HG03159 (cell line): ENCODE measurements at regions not wholly inside any gene's neighbourhood (a gene's known extent, or its start where the extent isn't known, plus 50 kb on each side); places are given as distances from the start of the nearest gene placed in this dataset.

Experiments used
- ATAC-seq: cut with Tn5 transposase; IDR thresholded peaks from one replicate; pipeline ENCODE4 v1.9.1; 2021; ENCODE audit warnings: mild to moderate bottlenecking, moderate library complexity; ENCODE audit not compliant: unreplicated experiment

DNA sequence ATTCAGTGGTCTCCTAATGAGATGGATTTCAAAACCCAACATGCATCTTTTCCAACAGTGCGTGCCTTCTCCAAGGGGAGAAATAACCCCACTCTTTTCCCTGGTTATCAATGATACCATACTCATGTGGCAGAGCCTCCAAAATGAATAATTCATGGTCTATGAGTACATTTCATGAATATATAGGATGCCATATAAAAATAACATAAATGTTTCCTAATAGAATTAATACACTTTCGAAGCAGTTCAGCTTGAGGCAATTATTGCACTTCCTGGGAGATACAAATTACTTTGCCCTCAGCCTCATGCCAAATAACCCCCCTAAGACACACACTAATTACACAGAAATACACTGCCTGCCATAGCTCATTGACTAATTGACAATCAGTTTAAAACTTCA is 318.6 kb downstream of the ZSWIM6 start:
- no peak for ATAC-seq

GRCh38 chr5:61651195-61651594 is 319.1 kb downstream of the ZSWIM6 start:
- no peak for ATAC-seq

- ATAC-seq, result no peak
These were observed 320.9 kb downstream of the ZSWIM6 start for GRCh38 chr5:61652916-61653315.

DNA sequence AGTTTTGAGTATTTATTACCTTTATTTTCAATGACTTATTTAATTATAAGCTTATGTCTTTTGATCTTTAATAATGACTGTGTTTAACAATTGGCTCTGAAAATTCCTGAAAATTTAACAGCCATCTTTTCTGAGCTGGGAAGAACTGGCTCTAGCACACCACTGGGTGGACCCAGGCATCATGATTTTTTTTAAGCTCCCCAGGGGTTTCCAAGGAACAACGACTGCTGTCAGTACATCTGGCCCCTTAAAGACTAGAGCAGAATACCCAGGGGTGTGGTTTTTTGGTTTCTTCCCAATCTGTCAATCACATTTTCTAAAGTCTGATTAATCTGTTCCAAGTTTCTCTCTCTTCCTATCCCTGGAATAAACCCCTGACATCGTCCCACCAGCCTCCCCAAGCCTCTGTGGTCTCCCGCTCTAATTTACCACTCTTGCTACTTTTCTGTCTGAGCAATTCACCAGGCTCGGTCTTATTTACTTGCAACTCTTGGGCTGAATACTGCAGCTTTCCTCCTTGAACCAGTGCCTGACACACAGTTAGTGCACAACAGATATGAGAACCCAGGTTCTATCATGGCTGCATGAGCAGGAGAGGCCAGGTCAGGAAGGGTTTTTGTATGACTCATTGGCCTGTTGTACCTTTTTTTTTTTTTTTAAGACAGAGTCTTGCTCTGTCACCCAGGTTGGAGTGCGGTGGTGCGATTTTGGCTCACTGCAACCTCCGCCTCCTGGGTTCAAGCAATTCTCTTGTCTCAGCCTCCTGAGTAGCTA is 321.9 kb downstream of the ZSWIM6 start:
- no peak for ATAC-seq

GRCh38 chr5:61654876-61655275 is 322.8 kb downstream of the ZSWIM6 start:
- ATAC-seq, result no peak

DNA sequence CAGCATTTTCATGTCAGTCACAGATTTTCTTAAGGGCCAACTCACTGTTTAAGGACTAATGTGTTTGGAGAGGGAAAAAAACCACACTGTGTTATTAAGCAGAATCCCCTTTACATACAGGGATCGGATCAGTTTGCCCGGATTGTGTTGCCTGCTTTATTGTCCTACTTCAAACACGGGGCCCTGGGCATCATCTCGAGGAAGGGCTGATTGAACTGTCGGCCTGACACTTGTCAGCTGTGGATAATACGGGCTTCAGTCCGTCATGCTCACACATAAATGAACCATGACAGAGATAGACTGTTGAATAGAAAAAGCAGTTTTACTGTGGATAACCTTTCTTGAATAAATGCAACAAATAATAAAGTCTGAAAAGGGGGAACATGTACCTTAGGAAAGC is 325.0 kb downstream of the ZSWIM6 start:
- ATAC-seq, result no peak

GRCh38 chr5:61657686-61658085 is 325.6 kb downstream of the ZSWIM6 start:
- no peak for ATAC-seq

DNA sequence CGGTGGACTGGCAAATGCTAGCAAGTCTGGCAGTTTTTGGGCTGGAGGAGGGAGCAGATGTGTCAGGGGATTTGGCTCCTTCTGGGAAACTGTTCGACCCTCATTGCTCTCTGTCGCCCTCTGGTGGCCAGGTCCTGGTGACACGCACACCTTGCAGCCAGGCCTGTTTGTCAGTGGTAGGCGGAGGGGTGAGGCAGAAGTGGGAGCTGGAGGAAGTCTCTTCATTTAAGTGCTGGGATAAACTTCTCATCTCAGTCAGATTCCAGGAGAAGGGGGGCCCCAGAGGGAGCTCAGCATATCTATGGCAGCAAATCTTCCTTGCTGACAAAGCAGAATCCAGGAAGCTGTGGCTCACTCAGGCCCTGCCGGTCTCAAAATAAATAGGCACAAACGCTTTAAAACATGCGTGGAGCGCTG is 326.5 kb downstream of the ZSWIM6 start:
- peak; percentile 85 for ATAC-seq

GRCh38 chr5:61659221-61659696 is 327.2 kb downstream of the ZSWIM6 start:
- no peak for ATAC-seq

DNA sequence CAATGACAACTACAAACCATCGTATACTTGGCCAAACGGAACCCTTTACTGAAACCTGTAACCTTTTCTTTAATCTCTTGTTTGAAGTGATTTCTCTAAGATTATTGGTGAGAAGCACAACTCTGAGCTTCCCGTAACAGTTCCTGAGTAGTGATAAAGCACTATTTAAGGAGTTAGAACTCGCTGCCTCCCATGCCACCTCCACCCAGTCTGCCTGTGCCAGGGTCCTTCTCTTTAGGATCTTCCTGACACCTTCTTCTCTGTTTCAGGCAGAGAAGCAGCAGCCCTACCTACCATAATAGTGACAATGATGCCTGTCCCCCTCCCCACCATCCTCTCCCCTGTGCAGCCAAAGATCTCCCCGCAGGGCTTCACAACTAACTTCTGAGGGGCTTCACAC is 330.6 kb downstream of the ZSWIM6 start:
- ATAC-seq, result no peak

DNA sequence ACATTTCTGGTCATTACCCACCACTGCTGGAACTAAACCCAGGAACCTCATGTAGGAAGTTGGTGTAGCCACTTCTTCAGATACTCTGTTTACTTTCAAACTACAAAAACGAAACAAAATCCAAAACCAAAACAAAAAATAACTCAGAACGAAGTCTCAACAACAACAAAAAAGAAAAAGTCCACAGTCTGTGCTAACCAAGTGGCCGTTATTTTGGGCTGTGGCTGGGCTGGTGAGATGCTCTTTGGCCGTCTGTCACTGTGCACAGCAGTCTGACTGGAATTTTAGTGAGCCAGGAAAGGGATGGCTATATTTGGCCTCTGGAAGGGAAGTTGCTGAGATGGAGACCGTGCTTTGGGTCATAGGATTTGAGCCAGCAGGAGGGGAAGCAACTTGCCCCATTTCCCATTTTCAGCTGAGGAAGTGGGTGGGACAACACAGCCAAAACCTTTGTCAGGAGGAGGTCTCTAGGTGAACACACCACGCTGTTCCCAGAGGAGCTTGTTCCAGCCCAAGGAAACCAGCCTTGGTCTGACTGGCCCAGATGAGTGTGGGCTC is 334.1 kb downstream of the ZSWIM6 start:
- no peak for ATAC-seq

- no peak for ATAC-seq
These were observed 335.6 kb downstream of the ZSWIM6 start for GRCh38 chr5:61667525-61668218.

GRCh38 chr5:61669531-61669930 is 337.5 kb downstream of the ZSWIM6 start:
- no peak for ATAC-seq

DNA sequence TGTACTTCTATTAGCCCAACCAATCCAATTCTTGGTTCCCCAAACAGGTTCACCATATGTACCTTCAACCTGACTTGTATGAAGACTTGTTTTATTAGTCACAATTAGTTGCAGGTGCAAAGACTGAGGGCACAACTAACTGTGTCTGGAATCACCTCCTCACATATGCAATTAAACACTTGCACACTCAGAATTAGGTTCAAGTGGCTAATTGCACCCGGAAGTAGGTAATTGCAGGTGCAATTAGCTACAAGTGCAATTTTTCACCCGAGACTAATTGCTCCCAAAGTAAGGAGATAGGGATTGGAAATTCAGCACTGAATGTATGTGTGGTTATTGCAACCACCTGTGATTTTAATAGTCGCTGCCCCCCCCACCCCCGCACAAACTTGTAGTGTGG is 338.9 kb downstream of the ZSWIM6 start:
- no peak for ATAC-seq

DNA sequence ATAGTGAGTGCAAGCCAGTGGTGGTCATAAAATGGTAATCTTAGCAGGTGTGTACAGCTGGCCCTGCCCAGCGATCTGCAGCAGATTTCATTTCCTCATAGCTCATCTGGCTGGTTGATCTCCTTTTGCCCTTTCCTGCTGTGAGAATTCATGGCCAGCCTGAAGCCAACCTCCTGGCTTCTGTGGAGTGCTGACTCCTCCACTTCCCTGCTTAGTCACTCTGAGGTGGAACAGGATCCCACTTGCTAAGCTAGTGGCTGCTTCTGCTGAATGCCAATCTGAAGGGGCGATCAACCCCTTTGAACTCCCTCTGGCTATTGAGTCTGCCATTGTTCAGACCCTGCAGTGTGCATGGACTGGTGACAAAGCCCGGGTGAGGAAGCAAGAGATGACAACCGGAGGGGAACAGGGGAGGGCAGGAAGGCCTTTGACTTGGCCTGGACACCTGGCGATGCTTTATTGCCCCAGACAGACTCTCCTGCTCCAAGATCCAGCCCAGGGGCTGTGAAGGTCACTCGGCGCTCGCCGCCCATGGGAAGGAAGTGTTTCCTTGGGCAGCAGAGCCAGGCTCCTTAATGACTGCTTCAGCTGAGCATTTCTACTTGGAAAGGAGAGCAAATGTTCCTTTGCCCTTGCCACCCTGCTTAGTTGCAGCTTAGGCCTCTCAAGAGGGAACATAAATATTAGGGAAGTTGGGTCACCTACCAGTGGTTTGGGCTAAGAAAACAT is 341.1 kb downstream of the ZSWIM6 start:
- peak; percentile 52 for ATAC-seq

GRCh38 chr5:61674378-61674777 is 342.3 kb downstream of the ZSWIM6 start:
- ATAC-seq, result no peak

DNA sequence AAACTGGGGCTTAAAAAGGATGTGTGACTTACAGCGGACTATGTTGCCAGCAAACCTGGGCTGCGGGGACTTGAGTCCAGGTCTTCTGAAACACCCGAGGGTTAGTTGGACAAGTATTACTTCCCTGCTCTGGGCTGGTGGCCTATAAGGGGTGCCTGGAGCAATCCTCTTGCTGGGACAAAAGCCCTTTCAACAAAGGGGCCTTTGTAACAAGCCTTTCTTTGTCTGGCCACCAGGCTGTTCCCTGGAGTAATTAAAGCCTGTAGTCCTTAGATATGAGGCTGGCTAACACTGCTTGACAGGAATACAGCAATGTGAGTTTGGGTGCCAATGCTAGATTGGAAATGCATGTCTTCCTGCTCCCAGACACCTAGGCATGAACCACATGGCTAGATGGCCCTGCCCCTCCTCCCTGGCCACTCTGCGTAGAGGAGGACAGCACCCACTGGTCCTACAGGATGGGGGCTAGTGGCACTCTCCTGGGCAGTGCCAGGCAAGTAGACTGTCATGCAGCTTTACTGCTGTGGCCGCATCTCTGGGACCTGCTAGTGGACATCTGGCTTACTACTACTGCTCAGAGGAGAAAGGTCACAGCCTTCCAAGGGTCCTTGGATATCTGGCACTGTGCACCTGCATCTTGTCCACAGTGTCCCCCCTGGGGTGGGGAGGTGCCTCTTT is 343.1 kb downstream of the ZSWIM6 start:
- ATAC-seq, result no peak

DNA sequence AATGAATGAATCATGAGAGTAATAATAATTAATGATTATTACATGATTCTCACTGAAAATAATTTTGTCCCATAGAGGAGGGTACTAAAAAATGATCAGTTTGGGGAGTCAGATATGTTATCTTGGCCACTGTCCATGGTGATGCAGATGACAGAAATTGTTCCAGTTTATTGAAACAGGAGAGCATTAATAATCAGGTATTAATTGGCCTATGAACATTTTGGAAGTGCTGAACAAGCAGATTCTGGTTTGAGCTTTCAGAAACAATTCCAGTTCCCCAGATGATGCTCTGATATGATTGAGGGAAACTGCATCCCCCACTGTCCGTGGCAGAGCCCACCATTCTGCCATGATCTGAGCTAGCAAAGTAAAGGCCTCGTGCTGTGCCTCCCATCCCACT is 345.2 kb downstream of the ZSWIM6 start:
- ATAC-seq, result no peak

DNA sequence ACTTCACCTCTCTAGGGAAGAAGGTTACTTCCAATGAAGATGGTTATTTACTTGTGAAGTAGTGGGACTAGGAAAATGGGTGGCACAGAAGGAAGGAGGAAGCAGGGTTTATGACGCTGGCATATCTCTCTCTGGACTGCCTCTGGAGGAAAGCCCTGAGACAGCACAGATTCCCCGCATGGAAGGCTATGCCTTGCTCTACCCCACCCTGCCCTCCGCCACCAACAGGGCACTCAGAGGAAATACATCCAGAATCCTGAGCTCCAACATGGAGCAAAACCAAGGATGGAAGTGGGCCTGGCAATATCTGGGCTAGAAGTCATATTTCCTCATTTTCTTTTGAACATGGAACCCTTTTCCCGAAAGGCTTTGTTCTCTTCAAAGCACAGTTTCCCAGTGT is 346.9 kb downstream of the ZSWIM6 start:
- no peak for ATAC-seq

DNA sequence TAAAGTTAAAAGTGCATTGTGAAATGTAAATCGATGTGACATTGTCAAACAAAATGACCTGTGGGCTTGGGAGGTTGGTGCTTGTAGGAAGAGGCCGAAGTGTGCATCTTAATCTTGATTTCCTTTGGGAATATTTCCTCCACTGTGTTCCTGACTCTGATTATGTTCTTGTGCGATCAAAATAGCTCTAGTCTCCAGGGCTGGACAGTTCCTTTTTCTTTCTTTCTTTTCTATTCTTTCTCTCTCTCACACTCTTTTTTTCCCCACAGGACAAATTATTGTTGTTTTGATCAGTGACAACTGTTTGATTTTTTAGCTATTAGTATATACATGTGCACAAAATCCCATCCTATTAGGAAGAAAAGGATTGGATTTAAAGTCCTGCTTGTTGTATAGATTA is 347.5 kb downstream of the ZSWIM6 start:
- ATAC-seq, result no peak

- ATAC-seq, result no peak
These were observed 348.2 kb downstream of the ZSWIM6 start for GRCh38 chr5:61680247-61680646.
